Keratinocyte (primary cell): ENCODE measurements at regions not wholly inside any gene's neighbourhood (a gene's known extent, or its start where the extent isn't known, plus 50 kb on each side); places are given as distances from the start of the nearest gene placed in this dataset.

Source experiments
- DNase-seq: peaks from one replicate; pipeline ENCODE4 v3.0.0-alpha.2; 2011; ENCODE audit warnings: low read depth, missing footprints, low spot score
- FAIRE-seq: peaks from 2 replicates; lab custom pipeline; 2011; peaks lifted over from hg19 to GRCh38; lab: Jason Lieb, UNC
- H2AFZ ChIP-seq: 2 replicates; pipeline ENCODE4 v1.6.0; 2012; ENCODE audit warnings: low read length, control low read depth, inconsistent platforms; ENCODE audit not compliant: control insufficient read depth
- H3K27ac ChIP-seq: 2 replicates; pipeline ENCODE4 v1.5.1; 2011; ENCODE audit warnings: low read length; ENCODE audit not compliant: control insufficient read depth, insufficient read depth
- H3K27me3 ChIP-seq: 3 replicates; pipeline ENCODE4 v1.6.0; 2011; ENCODE audit warnings: low read length; ENCODE audit not compliant: control insufficient read depth, insufficient read depth; ENCODE audit errors: extremely low read depth
- H3K36me3 ChIP-seq, 2 experiments: 2 replicates in 1 of 2; 3 replicates in 1 of 2; pipeline ENCODE4 v1.5.1; 2011; ENCODE audit warnings: low read length in 2 of 2, mild to moderate bottlenecking in 1 of 2; ENCODE audit not compliant: control insufficient read depth in 2 of 2, insufficient read depth in 2 of 2; ENCODE audit errors: extremely low read depth in 1 of 2
- H3K4me1 ChIP-seq: 3 replicates; pipeline ENCODE4 v1.5.1; 2011; ENCODE audit warnings: low read length; ENCODE audit not compliant: control insufficient read depth, insufficient read depth; ENCODE audit errors: extremely low read depth
- H3K4me2 ChIP-seq: 3 replicates; pipeline ENCODE4 v1.6.0; 2011; ENCODE audit warnings: low read depth, low read length; ENCODE audit not compliant: control insufficient read depth, insufficient read depth; ENCODE audit errors: extremely low read depth
- H3K4me3 ChIP-seq, 3 experiments: fragments of 200-600 bp in 1 of 3; sonication (generic) in 1 of 3; 2 replicates in 2 of 3; 3 replicates in 1 of 3; pipeline ENCODE4 v1.5.1; 2011 to 2016; ENCODE audit warnings: low read length in 3 of 3, mild to moderate bottlenecking in 3 of 3, control low read depth in 2 of 3, inconsistent platforms in 1 of 3, low read depth in 1 of 3, mixed read lengths in 1 of 3, mixed run types in 1 of 3, moderate library complexity in 1 of 3; ENCODE audit not compliant: control insufficient read depth in 2 of 3, insufficient read depth in 2 of 3; ENCODE audit errors: extremely low read depth in 1 of 3
- H3K79me2 ChIP-seq: 2 replicates; pipeline ENCODE4 v1.6.0; 2012; ENCODE audit warnings: low read length; ENCODE audit not compliant: control insufficient read depth, insufficient read depth
- H3K9ac ChIP-seq: 3 replicates; pipeline ENCODE4 v1.6.0; 2011; ENCODE audit warnings: low read length; ENCODE audit not compliant: control insufficient read depth, insufficient read depth; ENCODE audit errors: extremely low read depth
- H3K9me1 ChIP-seq: 3 replicates; pipeline ENCODE4 v1.6.0; 2011; ENCODE audit warnings: low read length; ENCODE audit not compliant: control insufficient read depth, insufficient read depth; ENCODE audit errors: extremely low read depth
- H3K9me3 ChIP-seq: 2 replicates; pipeline ENCODE4 v1.5.1; 2012; ENCODE audit warnings: low read depth, low read length; ENCODE audit not compliant: control insufficient read depth
- H4K20me1 ChIP-seq: 3 replicates; pipeline ENCODE4 v1.6.0; 2011; ENCODE audit warnings: low read length; ENCODE audit not compliant: control insufficient read depth, insufficient read depth; ENCODE audit errors: extremely low read depth
- CTCF ChIP-seq, 3 experiments: IDR thresholded peaks in 1 of 3; conservative IDR thresholded peaks in 1 of 3; optimal IDR thresholded peaks in 1 of 3; 2 replicates in 2 of 3; 3 replicates in 1 of 3; pipeline versions ENCODE3 to v1.5.1; 2011; ENCODE audit warnings: low read length in 3 of 3, mild to moderate bottlenecking in 3 of 3, moderate library complexity in 2 of 3, control low read depth in 1 of 3, inconsistent platforms in 1 of 3; ENCODE audit not compliant: insufficient read depth in 2 of 3; ENCODE audit errors: extremely low read depth in 1 of 3
- EZH2 ChIP-seq: IDR thresholded peaks from one replicate; pipeline ENCODE4 v1.6.1; 2012; ENCODE audit warnings: inconsistent platforms, mild to moderate bottlenecking, low read length, moderate library complexity
- dilution Hi-C: fragments of 300-500 bp; cut with MboI; formaldehyde crosslinking; loops from one replicate; pipeline ENCODE4 v1.7.0; 2020; ENCODE audit warnings: low sequenced_read_pairs; ENCODE audit not compliant: extremely low pct_ligation_motif_present

GRCh38 chr18:22489704-22490103, 72.0 kb upstream of the CTAGE1 start:
- TF ChIP-seq EZH2 (no peak), CTCF (optimal IDR thresholded peaks at IDR 0.05 in 1 of 3, IDR thresholded peaks at IDR 0.05 in 1 of 3, conservative IDR thresholded peaks at IDR 0.05 in 1 of 3; ENCODE audit: extremely low read depth in 1 of 3, insufficient read depth in 2 of 3, low read length in 3 of 3) (no peak)
- H3K4me2 ChIP-seq, result no peak overlapping the region
- H3K36me3 ChIP-seq, result no peaks in the 10 kb centered on the region
- peaks cover 13% of the 10 kb centered on the region for H3K4me1 ChIP-seq
- dilution Hi-C loops, result no loop called here
- H3K9me3 ChIP-seq, result no peaks in the 10 kb centered on the region
- H2AFZ ChIP-seq, result no peak overlapping the region
- H3K9me1 ChIP-seq, result no peaks in the 10 kb centered on the region
- H3K9ac ChIP-seq, result no peak overlapping the region
- no peak overlapping the region for H3K4me3 ChIP-seq
- no peaks in the 10 kb centered on the region for H3K79me2 ChIP-seq
- FAIRE-seq, result no peak
- H3K27me3 ChIP-seq, result no peaks in the 10 kb centered on the region
- H4K20me1 ChIP-seq, result no peaks in the 10 kb centered on the region
- no peak for DNase-seq
- H3K27ac ChIP-seq, result no peak overlapping the region

DNA sequence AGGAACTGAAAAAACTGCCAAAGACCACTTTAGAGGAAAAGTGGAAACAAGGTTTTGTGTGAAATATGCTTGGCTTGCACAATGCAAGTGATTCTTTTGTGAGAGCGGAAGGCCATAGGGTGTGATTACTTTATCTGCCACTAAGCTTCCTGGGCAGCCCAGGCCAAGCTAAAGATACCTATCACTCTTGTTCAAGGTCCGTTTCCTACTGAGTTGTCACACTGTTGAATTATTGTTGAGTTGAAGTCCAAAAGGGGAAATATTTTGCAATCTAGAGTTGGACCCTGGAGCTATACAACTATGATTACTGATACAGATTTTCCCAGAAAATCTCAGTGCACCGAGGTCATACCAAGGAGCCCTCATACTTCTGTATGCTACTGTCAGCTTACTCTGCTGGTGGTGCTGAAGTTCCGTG, 72.7 kb upstream of the CTAGE1 start:
- no peak overlapping the region for H3K27ac ChIP-seq
- peaks cover 15% of the 10 kb centered on the region for H3K4me1 ChIP-seq
- no peaks in the 10 kb centered on the region for H4K20me1 ChIP-seq
- DNase-seq (no peak), FAIRE-seq (no peak)
- H3K9me1 ChIP-seq, result no peaks in the 10 kb centered on the region
- no peak overlapping the region for H3K4me3 ChIP-seq
- H3K9me3 ChIP-seq, result no peaks in the 10 kb centered on the region
- H3K4me2 ChIP-seq, result no peak overlapping the region
- dilution Hi-C loops, result no loop called here
- H3K9ac ChIP-seq, result no peak overlapping the region
- H3K36me3 ChIP-seq, result no peaks in the 10 kb centered on the region
- no peak for TF ChIP-seq EZH2
- no peak for TF ChIP-seq CTCF (optimal IDR thresholded peaks at IDR 0.05 in 1 of 3, IDR thresholded peaks at IDR 0.05 in 1 of 3, conservative IDR thresholded peaks at IDR 0.05 in 1 of 3; ENCODE audit: extremely low read depth in 1 of 3, insufficient read depth in 2 of 3, low read length in 3 of 3)
- H3K27me3 ChIP-seq, result no peaks in the 10 kb centered on the region
- no peaks in the 10 kb centered on the region for H3K79me2 ChIP-seq
- H2AFZ ChIP-seq, result no peak overlapping the region
